OCI-LY3 (cell line): ENCODE measurements at regions not wholly inside any gene's neighbourhood (a gene's known extent, or its start where the extent isn't known, plus 50 kb on each side); places are given as distances from the start of the nearest gene placed in this dataset.

ENCODE experiments used
- EZH2phosphoT487 ChIP-seq: fragments of 200-600 bp; shearing (Covaris generic); IDR thresholded peaks from 2 replicates; pipeline ENCODE4 v1.6.1; 2018; ENCODE audit warnings: antibody characterized with exemption, mixed run types, low read depth
- TF ChIP-seq, protein P1 (sequence below): fragments of 200-600, 300-600 bp; sonication (generic); IDR thresholded peaks from 2 replicates; pipeline ENCODE4 v1.5.1; 2014; ENCODE audit warnings: antibody characterized with exemption, low read length, low read depth

GRCh38 chr6:113351173-113351834, 505.8 kb upstream of the MARCKS start:
- no peak for TF ChIP-seq EZH2phosphoT487
- TF ChIP-seq, protein P1, sequence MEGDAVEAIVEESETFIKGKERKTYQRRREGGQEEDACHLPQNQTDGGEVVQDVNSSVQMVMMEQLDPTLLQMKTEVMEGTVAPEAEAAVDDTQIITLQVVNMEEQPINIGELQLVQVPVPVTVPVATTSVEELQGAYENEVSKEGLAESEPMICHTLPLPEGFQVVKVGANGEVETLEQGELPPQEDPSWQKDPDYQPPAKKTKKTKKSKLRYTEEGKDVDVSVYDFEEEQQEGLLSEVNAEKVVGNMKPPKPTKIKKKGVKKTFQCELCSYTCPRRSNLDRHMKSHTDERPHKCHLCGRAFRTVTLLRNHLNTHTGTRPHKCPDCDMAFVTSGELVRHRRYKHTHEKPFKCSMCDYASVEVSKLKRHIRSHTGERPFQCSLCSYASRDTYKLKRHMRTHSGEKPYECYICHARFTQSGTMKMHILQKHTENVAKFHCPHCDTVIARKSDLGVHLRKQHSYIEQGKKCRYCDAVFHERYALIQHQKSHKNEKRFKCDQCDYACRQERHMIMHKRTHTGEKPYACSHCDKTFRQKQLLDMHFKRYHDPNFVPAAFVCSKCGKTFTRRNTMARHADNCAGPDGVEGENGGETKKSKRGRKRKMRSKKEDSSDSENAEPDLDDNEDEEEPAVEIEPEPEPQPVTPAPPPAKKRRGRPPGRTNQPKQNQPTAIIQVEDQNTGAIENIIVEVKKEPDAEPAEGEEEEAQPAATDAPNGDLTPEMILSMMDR, result no peak
